ENCODE measurements at regions not wholly inside any gene's neighbourhood (a gene's known extent, or its start where the extent isn't known, plus 50 kb on each side); places are given as distances from the start of the nearest gene placed in this dataset.

- no peak for TF ChIP-seq CTCF (conservative IDR thresholded peaks at IDR 0.05)
- no peak for TF ChIP-seq EZH2 (IDR thresholded peaks at IDR 0.05; ENCODE audit: low read depth)
Observed at GRCh38 chr11:11122749-11123148, 230.3 kb downstream of the CSNK2A3 start.
